ENCODE measurements at regions not wholly inside any gene's neighbourhood (a gene's known extent, or its start where the extent isn't known, plus 50 kb on each side); places are given as distances from the start of the nearest gene placed in this dataset.
"Not testable (repeated sequence)": the region's sequence is repeated elsewhere in the genome, so short reads cannot be mapped to it uniquely, and the experiment has no call there.

GRCh38 chr10:42992957-42993390 is 83.9 kb upstream of the RET start:
- WGBS (ENCODE audit: extremely low coverage, insufficient coverage, insufficient read length), result no CpG with 5 or more reads among the region's 13 CpGs
- H2BK120ac ChIP-seq (ENCODE audit: insufficient read depth, low read length, poor library complexity), result no peak overlapping the region
- no peak overlapping the region for H3K4me3 ChIP-seq (ENCODE audit: low read depth, low read length)
- H2BK12ac ChIP-seq (ENCODE audit: low read length), result no peak overlapping the region
- H3K9me3 ChIP-seq (ENCODE audit: insufficient read depth, low read depth, low read length), result peaks cover 3% of the 10 kb centered on the region
- H3K9ac ChIP-seq (ENCODE audit: low read length), result no peak overlapping the region
- H3K18ac ChIP-seq (ENCODE audit: low read length), result no peak overlapping the region
- no peak overlapping the region for H4K91ac ChIP-seq (ENCODE audit: low read depth, low read length)
- H2BK5ac ChIP-seq (ENCODE audit: low read depth, low read length, poor library complexity), result no peak overlapping the region
- H3K4me2 ChIP-seq (ENCODE audit: low read length), result no peak overlapping the region
- H3K36me3 ChIP-seq (ENCODE audit: control insufficient read depth in 1 of 2, insufficient read depth in 2 of 2, low read length in 2 of 2), result no peaks in the 10 kb centered on the region
- no peaks in the 10 kb centered on the region for H3K4me1 ChIP-seq (ENCODE audit: control insufficient read depth in 1 of 2, insufficient read depth in 2 of 2, low read length in 2 of 2)
- DNase-seq, result no peak
- H3K23ac ChIP-seq (ENCODE audit: low read length), result no peak overlapping the region
- H3K79me1 ChIP-seq (ENCODE audit: low read length), result no peaks in the 10 kb centered on the region
- H3K27me3 ChIP-seq (ENCODE audit: insufficient read depth, low read length), result no peaks in the 10 kb centered on the region
- no peak overlapping the region for H3K27ac ChIP-seq (ENCODE audit: low read depth, low read length)
- H3K14ac ChIP-seq (ENCODE audit: low read length), result no peak overlapping the region
- no peak overlapping the region for H4K12ac ChIP-seq (ENCODE audit: low read depth, low read length)
- no peak overlapping the region for H2AFZ ChIP-seq (ENCODE audit: insufficient read depth, low read length, poor library complexity)
- no peaks in the 10 kb centered on the region for H3K79me2 ChIP-seq (ENCODE audit: control insufficient read depth, insufficient read depth, low read length, poor library complexity)
- H4K8ac ChIP-seq (ENCODE audit: low read depth, low read length), result no peak overlapping the region
- H2AK5ac ChIP-seq (ENCODE audit: low read length), result no peak overlapping the region
- H3K4ac ChIP-seq (ENCODE audit: low read depth, low read length), result no peak overlapping the region

DNA sequence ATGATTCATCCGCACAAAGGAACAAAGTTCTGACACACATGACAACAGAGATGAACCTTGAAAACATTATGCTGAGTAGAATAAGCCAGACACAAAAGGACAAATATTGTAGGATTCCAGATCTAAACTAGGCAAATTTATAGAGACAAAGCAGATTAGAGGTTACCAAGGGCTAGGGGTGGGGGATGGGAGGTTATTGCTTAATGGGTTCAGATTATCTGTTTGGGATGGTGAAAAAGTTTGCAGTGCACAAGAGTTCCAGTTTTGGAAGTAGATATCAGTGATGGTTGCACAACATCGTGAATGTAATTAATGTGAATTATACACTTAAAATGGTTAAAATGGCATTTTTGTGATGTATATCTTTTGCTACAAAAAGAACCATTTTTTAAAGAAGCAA is 82.0 kb upstream of the RET start:
- not testable (repeated sequence) for H4K8ac ChIP-seq (ENCODE audit: low read depth, low read length); H3K4ac ChIP-seq (ENCODE audit: low read depth, low read length); H3K4me3 ChIP-seq (ENCODE audit: low read depth, low read length); H3K27ac ChIP-seq (ENCODE audit: low read depth, low read length); H3K79me1 ChIP-seq (ENCODE audit: low read length); H3K4me1 ChIP-seq (ENCODE audit: control insufficient read depth in 1 of 2, insufficient read depth in 2 of 2, low read length in 2 of 2); H2BK12ac ChIP-seq (ENCODE audit: low read length); H2AFZ ChIP-seq (ENCODE audit: insufficient read depth, low read length, poor library complexity); H2AK5ac ChIP-seq (ENCODE audit: low read length); H3K23ac ChIP-seq (ENCODE audit: low read length); H3K9me3 ChIP-seq (ENCODE audit: insufficient read depth, low read depth, low read length); H3K14ac ChIP-seq (ENCODE audit: low read length); H3K27me3 ChIP-seq (ENCODE audit: insufficient read depth, low read length); H2BK120ac ChIP-seq (ENCODE audit: insufficient read depth, low read length, poor library complexity); H3K79me2 ChIP-seq (ENCODE audit: control insufficient read depth, insufficient read depth, low read length, poor library complexity); H3K36me3 ChIP-seq (ENCODE audit: control insufficient read depth in 1 of 2, insufficient read depth in 2 of 2, low read length in 2 of 2); H2BK5ac ChIP-seq (ENCODE audit: low read depth, low read length, poor library complexity); H4K91ac ChIP-seq (ENCODE audit: low read depth, low read length); H3K9ac ChIP-seq (ENCODE audit: low read length); H3K18ac ChIP-seq (ENCODE audit: low read length); H3K4me2 ChIP-seq (ENCODE audit: low read length); DNase-seq; H4K12ac ChIP-seq (ENCODE audit: low read depth, low read length)
- WGBS (ENCODE audit: extremely low coverage, insufficient coverage, insufficient read length), result no CpG with 5 or more reads among the region's 2 CpGs

DNA sequence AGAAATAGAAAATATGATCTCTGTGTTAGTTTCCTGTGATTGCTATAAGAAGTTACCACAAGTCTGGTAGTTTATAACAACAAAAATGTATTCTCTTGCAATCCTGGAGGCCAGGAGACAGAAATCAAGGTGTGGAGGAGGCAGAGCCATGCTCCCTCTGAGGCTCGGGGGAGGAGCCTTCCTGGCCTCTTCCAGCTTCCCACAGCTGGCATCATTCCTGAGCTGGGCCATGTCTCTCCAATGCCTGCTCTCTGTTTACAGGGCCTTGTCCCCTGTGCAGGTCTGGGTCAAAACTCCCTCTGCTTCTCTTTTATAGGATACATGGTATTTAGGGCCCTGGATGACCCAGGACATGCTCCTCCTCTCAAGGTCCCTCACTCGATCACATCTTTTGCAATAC is 81.3 kb upstream of the RET start:
- Histone ChIP-seq H3K23ac (ENCODE audit: low read length) (no peak overlapping the region), H2BK12ac (ENCODE audit: low read length) (no peak overlapping the region), H3K4me3 (ENCODE audit: low read depth, low read length) (no peak overlapping the region), H3K4me1 (ENCODE audit: control insufficient read depth in 1 of 2, insufficient read depth in 2 of 2, low read length in 2 of 2) (no peaks in the 10 kb centered on the region), H3K18ac (ENCODE audit: low read length) (no peak overlapping the region), H3K9ac (ENCODE audit: low read length) (no peak overlapping the region), H3K4ac (ENCODE audit: low read depth, low read length) (no peak overlapping the region), H4K8ac (ENCODE audit: low read depth, low read length) (no peak overlapping the region), H3K14ac (ENCODE audit: low read length) (no peak overlapping the region), H4K91ac (ENCODE audit: low read depth, low read length) (no peak overlapping the region), H3K36me3 (ENCODE audit: control insufficient read depth in 1 of 2, insufficient read depth in 2 of 2, low read length in 2 of 2) (no peaks in the 10 kb centered on the region), H3K27ac (ENCODE audit: low read depth, low read length) (no peak overlapping the region), H3K79me2 (ENCODE audit: control insufficient read depth, insufficient read depth, low read length, poor library complexity) (no peaks in the 10 kb centered on the region), H3K27me3 (ENCODE audit: insufficient read depth, low read length) (no peaks in the 10 kb centered on the region), H3K4me2 (ENCODE audit: low read length) (no peak overlapping the region), H2AFZ (ENCODE audit: insufficient read depth, low read length, poor library complexity) (no peak overlapping the region), H2BK120ac (ENCODE audit: insufficient read depth, low read length, poor library complexity) (no peak overlapping the region), H2BK5ac (ENCODE audit: low read depth, low read length, poor library complexity) (no peak overlapping the region), H3K9me3 (ENCODE audit: insufficient read depth, low read depth, low read length) (peaks cover 3% of the 10 kb centered on the region), H2AK5ac (ENCODE audit: low read length) (no peak overlapping the region), H4K12ac (ENCODE audit: low read depth, low read length) (no peak overlapping the region), H3K79me1 (ENCODE audit: low read length) (no peaks in the 10 kb centered on the region)
- WGBS (ENCODE audit: extremely low coverage, insufficient coverage, insufficient read length), result no CpG with 5 or more reads among the region's 2 CpGs
- no peak for DNase-seq

DNA sequence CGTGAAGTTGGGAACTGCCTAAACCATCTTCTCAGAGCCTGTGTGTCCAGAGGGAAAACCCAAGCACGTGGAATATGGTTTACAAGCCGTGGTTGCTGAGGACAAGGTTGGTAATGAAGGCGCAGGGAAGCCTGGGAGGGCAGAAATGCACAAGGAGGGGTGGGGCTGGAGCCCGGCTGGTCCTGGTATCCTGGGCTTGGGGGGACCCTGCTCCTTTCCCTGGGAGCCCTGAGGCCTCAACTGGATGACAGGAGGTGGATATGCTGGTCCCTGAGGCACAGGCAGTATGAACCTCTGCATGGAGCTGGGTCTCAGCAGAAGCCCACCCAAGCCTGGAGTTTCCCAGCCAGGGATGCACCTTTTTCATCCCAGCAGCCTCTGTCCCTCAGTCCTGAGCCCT is 80.3 kb upstream of the RET start:
- H3K27me3 ChIP-seq (ENCODE audit: insufficient read depth, low read length), result no peaks in the 10 kb centered on the region
- H2BK5ac ChIP-seq (ENCODE audit: low read depth, low read length, poor library complexity), result no peak overlapping the region
- no peak for DNase-seq
- no peak overlapping the region for H3K9ac ChIP-seq (ENCODE audit: low read length)
- H2BK12ac ChIP-seq (ENCODE audit: low read length), result no peak overlapping the region
- no CpG with 5 or more reads among the region's 5 CpGs for WGBS (ENCODE audit: extremely low coverage, insufficient coverage, insufficient read length)
- H3K14ac ChIP-seq (ENCODE audit: low read length), result no peak overlapping the region
- H3K4me2 ChIP-seq (ENCODE audit: low read length), result no peak overlapping the region
- H3K4ac ChIP-seq (ENCODE audit: low read depth, low read length), result no peak overlapping the region
- no peak overlapping the region for H2AFZ ChIP-seq (ENCODE audit: insufficient read depth, low read length, poor library complexity)
- H3K36me3 ChIP-seq (ENCODE audit: control insufficient read depth in 1 of 2, insufficient read depth in 2 of 2, low read length in 2 of 2), result no peaks in the 10 kb centered on the region
- no peak overlapping the region for H3K23ac ChIP-seq (ENCODE audit: low read length)
- H4K8ac ChIP-seq (ENCODE audit: low read depth, low read length), result no peak overlapping the region
- no peak overlapping the region for H3K18ac ChIP-seq (ENCODE audit: low read length)
- no peaks in the 10 kb centered on the region for H3K4me1 ChIP-seq (ENCODE audit: control insufficient read depth in 1 of 2, insufficient read depth in 2 of 2, low read length in 2 of 2)
- no peak overlapping the region for H4K91ac ChIP-seq (ENCODE audit: low read depth, low read length)
- no peaks in the 10 kb centered on the region for H3K79me2 ChIP-seq (ENCODE audit: control insufficient read depth, insufficient read depth, low read length, poor library complexity)
- H4K12ac ChIP-seq (ENCODE audit: low read depth, low read length), result no peak overlapping the region
- H3K4me3 ChIP-seq (ENCODE audit: low read depth, low read length), result no peak overlapping the region
- H2BK120ac ChIP-seq (ENCODE audit: insufficient read depth, low read length, poor library complexity), result no peak overlapping the region
- H3K9me3 ChIP-seq (ENCODE audit: insufficient read depth, low read depth, low read length), result peaks cover 3% of the 10 kb centered on the region
- H3K27ac ChIP-seq (ENCODE audit: low read depth, low read length), result no peak overlapping the region
- no peak overlapping the region for H2AK5ac ChIP-seq (ENCODE audit: low read length)
- H3K79me1 ChIP-seq (ENCODE audit: low read length), result no peaks in the 10 kb centered on the region

Data from trophoblast cell (in vitro differentiated cells and primary cell).